Mucosa of gallbladder (tissue), 1 donor: ENCODE measurements at regions not wholly inside any gene's neighbourhood (a gene's known extent, or its start where the extent isn't known, plus 50 kb on each side); places are given as distances from the start of the nearest gene placed in this dataset.
A peak's percentile ranks its signal among the peaks of the same experiment; 100 is the strongest.
"Not testable (repeated sequence)": the region's sequence is repeated elsewhere in the genome, so short reads cannot be mapped to it uniquely, and the experiment has no call there.

Source experiments
- DNase-seq: peaks from one replicate; pipeline ENCODE4 v3.0.0-alpha.2; 2020; ENCODE audit warnings: low spot score
- donor health status: DM: no; HTN: no; CAD: no.

GRCh38 chr2:216949700-216950413 lies 90.0 kb upstream of the TNP1 start:
- DNase-seq: no peak

GRCh38 chr2:216947055-216947454 lies 87.2 kb upstream of the TNP1 start:
- no peak for DNase-seq

- DNase-seq: no peak
These were observed 84.9 kb upstream of the TNP1 start for GRCh38 chr2:216944733-216945132.

GRCh38 chr2:216943109-216943508 lies 83.2 kb upstream of the TNP1 start:
- no peak for DNase-seq

GRCh38 chr2:216942465-216942864 lies 82.6 kb upstream of the TNP1 start:
- no peak for DNase-seq

- no peak for DNase-seq
These were observed 82.2 kb upstream of the TNP1 start for GRCh38 chr2:216942016-216942415.

GRCh38 chr2:216936954-216937357 lies 77.1 kb upstream of the TNP1 start:
- peak; percentile 80 for DNase-seq

GRCh38 chr2:216934623-216935022 lies 74.8 kb upstream of the TNP1 start:
- DNase-seq: no peak

GRCh38 chr2:216934151-216934550 lies 74.3 kb upstream of the TNP1 start:
- DNase-seq: no peak

GRCh38 chr2:216932863-216933548 lies 73.1 kb upstream of the TNP1 start:
- DNase-seq: peak; percentile 19

- no peak for DNase-seq
These were observed 72.4 kb upstream of the TNP1 start for GRCh38 chr2:216932113-216932862.

GRCh38 chr2:216930716-216931115 lies 70.9 kb upstream of the TNP1 start:
- no peak for DNase-seq

- not testable (repeated sequence) for DNase-seq
These were observed 69.5 kb upstream of the TNP1 start for GRCh38 chr2:216929338-216929737.

- no peak for DNase-seq
These were observed 67.3 kb upstream of the TNP1 start for GRCh38 chr2:216927163-216927562.

- DNase-seq: no peak
These were observed 65.9 kb upstream of the TNP1 start for GRCh38 chr2:216925636-216926366.

GRCh38 chr2:216925006-216925405 lies 65.1 kb upstream of the TNP1 start:
- DNase-seq: no peak

- DNase-seq: no peak
These were observed 63.8 kb upstream of the TNP1 start for GRCh38 chr2:216923706-216924105.

GRCh38 chr2:216922175-216922780 lies 62.4 kb upstream of the TNP1 start:
- no peak for DNase-seq

GRCh38 chr2:216920937-216921456 lies 61.1 kb upstream of the TNP1 start:
- DNase-seq: no peak

- DNase-seq: no peak
These were observed 60.4 kb upstream of the TNP1 start for GRCh38 chr2:216920143-216920876.
